Activated CD8-positive, alpha-beta memory T cell treated with anti-CD3 and anti-CD28 coated beads for 4 hours (primary cell): ENCODE measurements at regions not wholly inside any gene's neighbourhood (a gene's known extent, or its start where the extent isn't known, plus 50 kb on each side); places are given as distances from the start of the nearest gene placed in this dataset.

Experiments used
- DNase-seq, 2 donors: peaks; one replicate each; pipeline ENCODE4 v3.0.0-alpha.2; 2020; ENCODE audit warnings: low read depth in 2 of 2

- DNase-seq = no peak
Measured at GRCh38 chr2:203789618-203790017, 78.0 kb upstream of the CTLA4 start.

GRCh38 chr2:203790134-203790852 is 77.3 kb upstream of the CTLA4 start:
- DNase-seq = no peak

GRCh38 chr2:203796248-203797010 is 71.1 kb upstream of the CTLA4 start:
- no peak for DNase-seq

- no peak for DNase-seq
Measured at GRCh38 chr2:203797276-203797675, 70.3 kb upstream of the CTLA4 start.

- DNase-seq = no peak
Measured at GRCh38 chr2:203797712-203798111, 69.9 kb upstream of the CTLA4 start.

- no peak for DNase-seq
Measured at GRCh38 chr2:203798296-203799087, 69.1 kb upstream of the CTLA4 start.

GRCh38 chr2:203799908-203800307 is 67.7 kb upstream of the CTLA4 start:
- no peak for DNase-seq

- DNase-seq = no peak
Measured at GRCh38 chr2:203800783-203801182, 66.8 kb upstream of the CTLA4 start.

- DNase-seq = no peak
Measured at GRCh38 chr2:203802342-203803052, 65.1 kb upstream of the CTLA4 start.

GRCh38 chr2:203803053-203803429 is 64.5 kb upstream of the CTLA4 start:
- DNase-seq = no peak

GRCh38 chr2:203804070-203804469 is 63.5 kb upstream of the CTLA4 start:
- DNase-seq = no peak

- DNase-seq = no peak
Measured at GRCh38 chr2:203804764-203805485, 62.6 kb upstream of the CTLA4 start.

GRCh38 chr2:203805486-203805838 is 62.1 kb upstream of the CTLA4 start:
- DNase-seq = no peak

- no peak for DNase-seq
Measured at GRCh38 chr2:203806761-203807160, 60.8 kb upstream of the CTLA4 start.

GRCh38 chr2:203808046-203808750 is 59.4 kb upstream of the CTLA4 start:
- DNase-seq = no peak

GRCh38 chr2:203809084-203809521 is 58.5 kb upstream of the CTLA4 start:
- no peak for DNase-seq

- no peak for DNase-seq
Measured at GRCh38 chr2:203809991-203810510, 57.5 kb upstream of the CTLA4 start.

GRCh38 chr2:203811491-203812221 is 55.9 kb upstream of the CTLA4 start:
- peak; percentile 33 to 66 for DNase-seq
